Adrenal gland (tissue), 9 donors: ENCODE measurements at regions not wholly inside any gene's neighbourhood (a gene's known extent, or its start where the extent isn't known, plus 50 kb on each side); places are given as distances from the start of the nearest gene placed in this dataset.

Experiments
- DNase-seq, 7 donors: peaks; one replicate each; pipeline ENCODE4 v3.0.0-alpha.2; 2019 to 2020
- H3K27ac ChIP-seq, 5 donors: fragments of 200-600 bp; sonication (generic) in 4 of 5; 1 replicate in 3 of 5; 2 replicates in 2 of 5; pipeline versions ENCODE4 v1.5.1 to v1.8.0; 2016 to 2020; ENCODE audit warnings: mild to moderate bottlenecking in 1 of 5
- H3K27me3 ChIP-seq: fragments of 200-600 bp; 2 replicates; pipeline ENCODE4 v1.8.0; 2021
- H3K36me3 ChIP-seq, 2 donors: fragments of 200-600 bp; replicated peaks in 1 of 2; 1 replicate in 1 of 2; 2 replicates in 1 of 2; pipeline versions ENCODE4 v1.5.1 to v1.8.0; 2018 to 2022
- H3K4me1 ChIP-seq, 2 donors: fragments of 200-600 bp; replicated peaks in 1 of 2; 1 replicate in 1 of 2; 2 replicates in 1 of 2; pipeline versions ENCODE4 v1.5.1 to v1.8.0; 2018 to 2021
- H3K4me3 ChIP-seq, 4 donors: fragments of 200-600 bp; sonication (generic) in 3 of 4; one replicate each; pipeline ENCODE4 v1.5.1; 2016 to 2018
- H3K9me3 ChIP-seq, 3 donors: fragments of 200-600 bp; sonication (generic) in 1 of 3; replicated peaks in 1 of 3; 1 replicate in 2 of 3; 2 replicates in 1 of 3; pipeline versions ENCODE4 v1.5.1 to v1.8.0; 2016 to 2021
- POLR2A ChIP-seq, 2 donors: fragments of 450-650 bp; IDR thresholded peaks; one replicate each; pipeline ENCODE4 v1.6.1; 2017; ENCODE audit warnings: antibody characterized with exemption in 2 of 2, mild to moderate bottlenecking in 2 of 2, moderate library complexity in 1 of 2
- WGBS, 4 donors: extraction: QIAGEN DNeasy Blood & Tissue Kit in 2 of 4; methylation state at CpG; one replicate each; pipeline versions ENCODE4 v1.1.5 to v1.1.7; 2013 to 2017; 5-methylcytosine and 5-hydroxymethylcytosine counted together
- intact Hi-C, 2 donors: fragments of 100-400 bp; cut with DNase I; formaldehyde crosslinking; loops; one replicate each; pipeline versions ENCODE4 v1.14.1 to v1.15.0; 2022 to 2023
- TF ChIP-seq, protein P1 (sequence below), 6 experiments: fragments of 450-650 bp in 4 of 6; fragments of 200-600 bp in 2 of 6; sonication (generic) in 1 of 6; IDR thresholded peaks; 1 replicate in 5 of 6; 2 replicates in 1 of 6; pipeline versions ENCODE4 v1.5.1 to v1.8.0; 2016 to 2021; ENCODE audit warnings: antibody characterized with exemption in 6 of 6, mild to moderate bottlenecking in 2 of 6, moderate library complexity in 1 of 6
- donor health status: healthy with polysubstance abuse.
- donor health status: Bipolar disorder and iron deficiency.
- donor health status: DM: yes; HTN: yes; CAD: no.
- donor health status: DM: no; HTN: no; CAD: no.
- donor health status: DM: no; HTN: no; CAD: no.

DNA sequence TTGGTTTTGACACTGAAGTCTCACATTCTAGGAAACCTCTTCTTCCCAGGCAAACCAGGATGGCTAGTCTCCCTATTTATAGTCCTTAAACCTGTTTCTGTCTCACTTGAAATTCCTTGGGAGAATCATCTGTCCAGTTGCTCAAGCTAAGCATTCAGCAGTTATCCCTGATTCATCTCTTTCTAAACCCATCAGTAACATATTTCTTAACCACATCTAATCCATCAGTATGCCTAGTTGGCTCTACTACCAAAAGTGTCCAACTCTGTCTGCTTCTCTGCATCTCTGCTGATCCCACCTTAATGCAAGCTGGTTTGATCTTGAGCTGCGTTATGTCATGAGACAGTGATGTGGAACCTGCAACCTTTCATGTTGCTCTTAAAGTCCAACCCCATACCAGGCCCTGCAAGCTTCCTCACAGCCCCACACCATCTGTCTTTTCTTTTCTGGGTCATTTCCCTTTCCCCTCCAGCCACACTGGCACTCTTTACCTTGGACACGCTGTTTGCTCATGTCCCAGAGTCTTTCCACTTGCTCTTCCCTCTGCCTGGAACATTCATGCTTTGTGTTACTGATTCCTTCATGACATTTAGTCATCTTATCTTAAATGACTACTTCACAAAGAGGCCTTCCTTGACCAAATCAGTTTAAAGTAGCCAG lies 380.8 kb upstream of the RGS6 start:
- Histone ChIP-seq H3K27ac (no peak overlapping the region), H3K27me3 (no peaks in the 10 kb centered on the region), H3K4me3 (no peak overlapping the region), H3K9me3 (no peaks in the 10 kb centered on the region), H3K4me1 (peaks cover 15 to 24% of the 10 kb centered on the region in 2 donors), H3K36me3 (no peaks in the 10 kb centered on the region)
- intact Hi-C loops, result no loop called here
- WGBS, 4 donors, result 92 to 96% (median 94%) methylated on average over 2 of the region's 2 CpGs
- TF ChIP-seq, protein P1, sequence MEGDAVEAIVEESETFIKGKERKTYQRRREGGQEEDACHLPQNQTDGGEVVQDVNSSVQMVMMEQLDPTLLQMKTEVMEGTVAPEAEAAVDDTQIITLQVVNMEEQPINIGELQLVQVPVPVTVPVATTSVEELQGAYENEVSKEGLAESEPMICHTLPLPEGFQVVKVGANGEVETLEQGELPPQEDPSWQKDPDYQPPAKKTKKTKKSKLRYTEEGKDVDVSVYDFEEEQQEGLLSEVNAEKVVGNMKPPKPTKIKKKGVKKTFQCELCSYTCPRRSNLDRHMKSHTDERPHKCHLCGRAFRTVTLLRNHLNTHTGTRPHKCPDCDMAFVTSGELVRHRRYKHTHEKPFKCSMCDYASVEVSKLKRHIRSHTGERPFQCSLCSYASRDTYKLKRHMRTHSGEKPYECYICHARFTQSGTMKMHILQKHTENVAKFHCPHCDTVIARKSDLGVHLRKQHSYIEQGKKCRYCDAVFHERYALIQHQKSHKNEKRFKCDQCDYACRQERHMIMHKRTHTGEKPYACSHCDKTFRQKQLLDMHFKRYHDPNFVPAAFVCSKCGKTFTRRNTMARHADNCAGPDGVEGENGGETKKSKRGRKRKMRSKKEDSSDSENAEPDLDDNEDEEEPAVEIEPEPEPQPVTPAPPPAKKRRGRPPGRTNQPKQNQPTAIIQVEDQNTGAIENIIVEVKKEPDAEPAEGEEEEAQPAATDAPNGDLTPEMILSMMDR (IDR thresholded peaks at IDR 0.05), result no peak
- no peak for TF ChIP-seq POLR2A (IDR thresholded peaks at IDR 0.05)
- no peak for DNase-seq

GRCh38 chr14:71552809-71553208 lies 379.4 kb upstream of the RGS6 start:
- DNase-seq, result no peak
- Histone ChIP-seq H3K27me3 (no peaks in the 10 kb centered on the region), H3K9me3 (no peaks in the 10 kb centered on the region), H3K4me3 (no peak overlapping the region), H3K4me1 (peaks cover 15 to 24% of the 10 kb centered on the region in 2 donors), H3K36me3 (no peaks in the 10 kb centered on the region), H3K27ac (no peak overlapping the region)
- 84 to 100% (median 93%) methylated on average over 5 of the region's 5 CpGs for WGBS, 4 donors
- intact Hi-C loops, result no loop called here
- TF ChIP-seq, protein P1 (IDR thresholded peaks at IDR 0.05), result no peak
- TF ChIP-seq POLR2A (IDR thresholded peaks at IDR 0.05), result no peak

DNA sequence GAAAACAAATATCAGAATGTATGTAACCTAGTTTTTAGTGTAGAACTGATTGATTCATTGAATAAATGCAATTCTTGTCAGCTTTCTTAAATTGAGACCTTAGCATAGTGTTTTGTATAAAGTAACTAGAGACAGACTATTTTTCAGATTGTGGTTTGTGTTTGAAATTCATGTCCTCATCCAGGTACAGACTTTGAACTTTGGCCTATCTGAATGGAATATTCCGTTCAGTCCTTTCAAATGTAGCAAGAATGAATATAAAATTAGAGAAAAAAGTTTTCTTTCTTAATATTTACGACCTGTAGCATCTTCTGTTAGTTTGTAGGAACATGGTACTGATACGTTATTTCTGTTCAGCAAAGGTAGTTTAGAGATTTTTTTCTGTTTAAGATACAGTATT lies 378.4 kb upstream of the RGS6 start:
- 95 to 96% (median 96%) methylated on average over 3 of the region's 3 CpGs for WGBS, 4 donors
- no peaks in the 10 kb centered on the region for H3K27me3 ChIP-seq
- H3K36me3 ChIP-seq, result no peaks in the 10 kb centered on the region
- peaks cover 11 to 24% of the 10 kb centered on the region in 2 donors for H3K4me1 ChIP-seq
- no peak overlapping the region for H3K27ac ChIP-seq
- intact Hi-C loops, result no loop called here
- no peak for DNase-seq
- no peak overlapping the region for H3K4me3 ChIP-seq
- TF ChIP-seq, protein P1 (IDR thresholded peaks at IDR 0.05), result no peak
- no peak for TF ChIP-seq POLR2A (IDR thresholded peaks at IDR 0.05)
- no peaks in the 10 kb centered on the region for H3K9me3 ChIP-seq

GRCh38 chr14:71554323-71554722 lies 377.9 kb upstream of the RGS6 start:
- no peak for DNase-seq
- Histone ChIP-seq H3K36me3 (no peaks in the 10 kb centered on the region), H3K27me3 (no peaks in the 10 kb centered on the region), H3K27ac (no peak overlapping the region), H3K4me3 (no peak overlapping the region), H3K9me3 (no peaks in the 10 kb centered on the region), H3K4me1 (peaks cover 6 to 19% of the 10 kb centered on the region in 2 donors)
- TF ChIP-seq POLR2A (IDR thresholded peaks at IDR 0.05), result no peak
- TF ChIP-seq, protein P1 (IDR thresholded peaks at IDR 0.05), result no peak
- 37 to 47% (median 44%) methylated on average over 2 of the region's 2 CpGs for WGBS, 4 donors
- intact Hi-C loops, result no loop called here
